Astrocyte (in vitro differentiated cells and primary cell): ENCODE measurements at regions not wholly inside any gene's neighbourhood (a gene's known extent, or its start where the extent isn't known, plus 50 kb on each side); places are given as distances from the start of the nearest gene placed in this dataset.

Experiments used
- CTCF ChIP-seq: IDR thresholded peaks from 2 replicates; pipeline ENCODE4 v1.5.1; 2011; ENCODE audit warnings: low read depth, mild to moderate bottlenecking, inconsistent platforms, low read length, moderate library complexity; ENCODE audit not compliant: insufficient read depth
- EZH2 ChIP-seq: IDR thresholded peaks from 2 replicates; pipeline ENCODE4 v1.6.1; 2012; ENCODE audit warnings: mild to moderate bottlenecking, low read length, inconsistent platforms; ENCODE audit not compliant: insufficient read depth

DNA sequence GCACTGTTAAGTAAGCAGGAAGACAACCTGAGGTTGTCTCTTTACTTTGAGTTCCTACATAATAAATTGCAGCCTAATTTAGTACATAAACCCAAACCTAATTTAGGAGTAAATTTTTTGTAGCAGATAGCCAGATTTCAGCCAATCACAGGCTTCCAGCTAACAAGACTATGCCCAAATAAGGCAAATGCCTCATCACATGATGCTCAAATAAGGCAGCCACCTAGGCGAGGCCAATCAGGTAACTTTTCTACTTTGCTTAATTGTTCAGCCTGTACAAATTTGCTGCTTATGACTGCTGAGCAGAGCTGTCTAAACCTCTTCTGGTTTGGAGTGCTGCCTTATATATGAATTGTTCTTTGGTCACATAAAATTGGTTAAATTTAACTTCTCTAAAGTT lies 1118.7 kb upstream of the TMEM132C start:
- TF ChIP-seq CTCF (no peak), EZH2 (no peak)
